ENCODE measurements at regions not wholly inside any gene's neighbourhood (a gene's known extent, or its start where the extent isn't known, plus 50 kb on each side); places are given as distances from the start of the nearest gene placed in this dataset.

GRCh38 chr14:83873669-83874068 lies 1656.3 kb upstream of the FLRT2 start:
- TF ChIP-seq ZNF239 (tag by site-specific recombination; IDR thresholded peaks at IDR 0.05) (no peak), CTCF (tag by site-specific recombination; IDR thresholded peaks at IDR 0.05) (no peak), KLF1 (tag by site-specific recombination; IDR thresholded peaks at IDR 0.05) (no peak), ZSCAN18 (tag by site-specific recombination; IDR thresholded peaks at IDR 0.05) (no peak), SALL2 (tag by site-specific recombination; IDR thresholded peaks at IDR 0.05; ENCODE audit: borderline replicate concordance) (no peak), ATF2 (tag by site-specific recombination; IDR thresholded peaks at IDR 0.05; ENCODE audit: low read depth) (no peak), ZBTB21 (tag by site-specific recombination; IDR thresholded peaks at IDR 0.05) (no peak), ZBTB26 (tag by site-specific recombination; optimal IDR thresholded peaks at IDR 0.05) (no peak), ZNF211 (tag by site-specific recombination; IDR thresholded peaks at IDR 0.05; ENCODE audit: low read depth) (no peak), ZNF645 (tag by site-specific recombination; IDR thresholded peaks at IDR 0.05) (no peak), ZNF394 (tag by site-specific recombination; IDR thresholded peaks at IDR 0.05; ENCODE audit: borderline replicate concordance) (no peak), SP2 (tag by site-specific recombination; IDR thresholded peaks at IDR 0.05) (no peak)
